ENCODE measurements at regions not wholly inside any gene's neighbourhood (a gene's known extent, or its start where the extent isn't known, plus 50 kb on each side); places are given as distances from the start of the nearest gene placed in this dataset.

- Mint-ChIP-seq H3K36me3 (ENCODE audit: insufficient read depth, unreplicated experiment) (no peaks in the 10 kb centered on the region), H3K27ac (ENCODE audit: low read depth, unreplicated experiment) (no peak overlapping the region), H3K27me3 (ENCODE audit: insufficient read depth, unreplicated experiment) (no peaks in the 10 kb centered on the region), H3K4me1 (ENCODE audit: insufficient read depth, unreplicated experiment) (peaks cover 20% of the 10 kb centered on the region), H3K9me3 (ENCODE audit: unreplicated experiment) (no peaks in the 10 kb centered on the region), H3K4me3 (ENCODE audit: unreplicated experiment) (no peak overlapping the region)
- POLR2A ChIA-PET = interaction anchor here (0.6 to 1.2 kb wide), 3 partner anchors 29 to 183 kb away, joined by 3 read pairs; no protein-coding TSS in a partner anchor
- TF ChIP-seq CTCF (IDR thresholded peaks at IDR 0.05; ENCODE audit: unreplicated experiment) = no peak
- intact Hi-C loops (cut with micrococcal nuclease) = no loop called here
- no TSS peak for BruUV-seq (replicated peaks)
- DNase-seq (ENCODE audit: unreplicated experiment) = no peak
- CTCF ChIA-PET = no interaction called here
These were observed 314.9 kb upstream of the SMIM31 start for GRCh38 chr4:164439037-164439436.

- Mint-ChIP-seq H3K9me3 (ENCODE audit: unreplicated experiment) (no peaks in the 10 kb centered on the region), H3K27ac (ENCODE audit: low read depth, unreplicated experiment) (peak overlapping the region; percentile 37), H3K4me3 (ENCODE audit: unreplicated experiment) (no peak overlapping the region), H3K27me3 (ENCODE audit: insufficient read depth, unreplicated experiment) (no peaks in the 10 kb centered on the region), H3K4me1 (ENCODE audit: insufficient read depth, unreplicated experiment) (peaks cover 15% of the 10 kb centered on the region), H3K36me3 (ENCODE audit: insufficient read depth, unreplicated experiment) (no peaks in the 10 kb centered on the region)
- no peak for TF ChIP-seq CTCF (IDR thresholded peaks at IDR 0.05; ENCODE audit: unreplicated experiment)
- intact Hi-C loops (cut with micrococcal nuclease) = no loop called here
- no TSS peak for BruUV-seq (replicated peaks)
- POLR2A ChIA-PET = no interaction called here
- CTCF ChIA-PET = interaction anchor here (0.9 to 1.3 kb wide), 3 partner anchors 29 to 291 kb away, joined by 3 to 4 read pairs (median 3); no protein-coding TSS in a partner anchor
- peak; percentile 64 for DNase-seq (ENCODE audit: unreplicated experiment)
These were observed 313.7 kb upstream of the SMIM31 start for GRCh38 chr4:164440199-164440598.

- ChIA-PET CTCF (interaction anchor here (1.3 kb wide), 1 partner anchor 291 kb away, joined by 4 read pairs; no protein-coding TSS in a partner anchor), POLR2A (interaction anchor here (0.7 kb wide), 1 partner anchor 184 kb away, joined by 3 read pairs; no protein-coding TSS in a partner anchor)
- Mint-ChIP-seq H3K4me1 (ENCODE audit: insufficient read depth, unreplicated experiment) (peaks cover 13% of the 10 kb centered on the region), H3K36me3 (ENCODE audit: insufficient read depth, unreplicated experiment) (no peaks in the 10 kb centered on the region), H3K4me3 (ENCODE audit: unreplicated experiment) (no peak overlapping the region), H3K27ac (ENCODE audit: low read depth, unreplicated experiment) (no peak overlapping the region), H3K27me3 (ENCODE audit: insufficient read depth, unreplicated experiment) (no peaks in the 10 kb centered on the region), H3K9me3 (ENCODE audit: unreplicated experiment) (no peaks in the 10 kb centered on the region)
- no TSS peak for BruUV-seq (replicated peaks)
- TF ChIP-seq CTCF (IDR thresholded peaks at IDR 0.05; ENCODE audit: unreplicated experiment) = no peak
- no peak for DNase-seq (ENCODE audit: unreplicated experiment)
- intact Hi-C loops (cut with micrococcal nuclease) = no loop called here
These were observed 312.8 kb upstream of the SMIM31 start for GRCh38 chr4:164441109-164441508.

- Mint-ChIP-seq H3K27ac (ENCODE audit: low read depth, unreplicated experiment) (peak overlapping the region; percentile 11), H3K4me3 (ENCODE audit: unreplicated experiment) (no peak overlapping the region)
- CTCF ChIA-PET = no interaction called here
These were observed 311.8 kb upstream of the SMIM31 start for GRCh38 chr4:164442180-164442579.

More at GRCh38 chr4:164442180-164442579, 311.8 kb upstream of the SMIM31 start:
- H3K36me3 Mint-ChIP-seq (ENCODE audit: insufficient read depth, unreplicated experiment) = no peaks in the 10 kb centered on the region
- no TSS peak for BruUV-seq (replicated peaks)
- no peak for TF ChIP-seq CTCF (IDR thresholded peaks at IDR 0.05; ENCODE audit: unreplicated experiment)
- POLR2A ChIA-PET = interaction anchor here (0.8 to 1.9 kb wide), 2 partner anchors 95 to 110 kb away, joined by 3 to 6 read pairs; no protein-coding TSS in a partner anchor
- intact Hi-C loops (cut with micrococcal nuclease) = no loop called here
- peaks cover 19% of the 10 kb centered on the region for H3K4me1 Mint-ChIP-seq (ENCODE audit: insufficient read depth, unreplicated experiment)
- no peaks in the 10 kb centered on the region for H3K9me3 Mint-ChIP-seq (ENCODE audit: unreplicated experiment)
- H3K27me3 Mint-ChIP-seq (ENCODE audit: insufficient read depth, unreplicated experiment) = no peaks in the 10 kb centered on the region
- DNase-seq (ENCODE audit: unreplicated experiment) = peak; percentile 41

Data from MCF 10A (cell line).